MM.1S (cell line): ENCODE measurements at regions not wholly inside any gene's neighbourhood (a gene's known extent, or its start where the extent isn't known, plus 50 kb on each side); places are given as distances from the start of the nearest gene placed in this dataset.

ENCODE experiments used
- DNase-seq: peaks from one replicate; pipeline ENCODE4 v3.0.0-alpha.2; 2015
- H2AFZ ChIP-seq: fragments of 300-600 bp; sonication (generic); 2 replicates; pipeline ENCODE4 v1.6.0; 2016; ENCODE audit warnings: antibody characterized with exemption, low read length
- H3F3A ChIP-seq: fragments of 300-600 bp; sonication (generic); 2 replicates; pipeline ENCODE4 v1.6.1; 2016; ENCODE audit warnings: mild to moderate bottlenecking, antibody characterized with exemption, low read length, moderate library complexity, mixed read lengths; ENCODE audit not compliant: insufficient read depth
- H3K27ac ChIP-seq: fragments of 300-600 bp; sonication (generic); 2 replicates; pipeline ENCODE4 v1.5.1; 2016; ENCODE audit warnings: mild to moderate bottlenecking, low read length
- H3K27me3 ChIP-seq: fragments of 300-600 bp; sonication (generic); replicated peaks from 2 replicates; pipeline ENCODE4 v1.6.0; 2016; ENCODE audit warnings: low read length; ENCODE audit not compliant: insufficient read depth
- H3K36me3 ChIP-seq: fragments of 300-600 bp; sonication (generic); replicated peaks from 2 replicates; pipeline ENCODE4 v1.6.1; 2016; ENCODE audit warnings: mild to moderate bottlenecking, low read length, mixed read lengths; ENCODE audit not compliant: insufficient read depth
- H3K4me1 ChIP-seq: fragments of 300-600 bp; sonication (generic); 2 replicates; pipeline ENCODE4 v1.6.1; 2016; ENCODE audit warnings: low read length, mixed read lengths
- H3K4me2 ChIP-seq: fragments of 300-600 bp; sonication (generic); 2 replicates; pipeline ENCODE4 v1.6.0; 2016; ENCODE audit warnings: low read depth, low read length
- H3K4me3 ChIP-seq: fragments of 300-600 bp; sonication (generic); 2 replicates; pipeline ENCODE4 v1.5.1; 2016; ENCODE audit warnings: low read length, mixed read lengths
- H3K79me2 ChIP-seq: fragments of 300-600 bp; sonication (generic); 2 replicates; pipeline ENCODE4 v1.6.1; 2016; ENCODE audit warnings: mixed run types, low read length, mixed read lengths
- H3K9ac ChIP-seq: fragments of 300-600 bp; sonication (generic); 2 replicates; pipeline ENCODE4 v1.6.1; 2016; ENCODE audit warnings: low read length, mixed read lengths
- H3K9me2 ChIP-seq: fragments of 300-600 bp; sonication (generic); replicated peaks from 2 replicates; pipeline ENCODE4 v1.6.1; 2016; ENCODE audit warnings: mild to moderate bottlenecking, low read length, mixed read lengths; ENCODE audit not compliant: insufficient read depth
- H3K9me3 ChIP-seq: fragments of 300-600 bp; sonication (generic); replicated peaks from 2 replicates; pipeline ENCODE4 v1.6.1; 2016; ENCODE audit warnings: mild to moderate bottlenecking, low read length, mixed read lengths; ENCODE audit not compliant: insufficient read depth
- H4K20me1 ChIP-seq: fragments of 300-600 bp; sonication (generic); 2 replicates; pipeline ENCODE4 v1.6.1; 2016; ENCODE audit warnings: mild to moderate bottlenecking, low read length, moderate library complexity, mixed read lengths; ENCODE audit not compliant: insufficient read depth
- CTCF ChIP-seq: fragments of 300-600 bp; sonication (generic); IDR thresholded peaks from 2 replicates; pipeline ENCODE4 v1.5.1; 2016; ENCODE audit warnings: antibody characterized with exemption, low read length, mixed read lengths
- EZH2 ChIP-seq: fragments of 300-600 bp; sonication (generic); optimal IDR thresholded peaks from 2 replicates; pipeline ENCODE3; 2017; ENCODE audit warnings: low read depth, mild to moderate bottlenecking, antibody characterized with exemption, low read length, mixed read lengths
- EZH2phosphoT487 ChIP-seq: fragments of 300-600 bp; sonication (generic); IDR thresholded peaks from 2 replicates; pipeline ENCODE4 v1.6.1; 2018; ENCODE audit warnings: antibody characterized with exemption, low read length

GRCh38 chr2:56026828-56027227 is 103.2 kb upstream of the EFEMP1 start:
- DNase-seq, result no peak
- Histone ChIP-seq H3K4me1 (no peaks in the 10 kb centered on the region), H3K27me3 (no peaks in the 10 kb centered on the region)

GRCh38 chr2:56030062-56030461 is 106.5 kb upstream of the EFEMP1 start:
- no peaks in the 10 kb centered on the region for H3K36me3 ChIP-seq
- no peaks in the 10 kb centered on the region for H3K27me3 ChIP-seq
- DNase-seq, result no peak
- no peak overlapping the region for H3K9ac ChIP-seq
- no peak overlapping the region for H3K4me2 ChIP-seq
- TF ChIP-seq EZH2phosphoT487, result no peak
- no peak for TF ChIP-seq EZH2
- TF ChIP-seq CTCF, result no peak
- no peaks in the 10 kb centered on the region for H3K9me2 ChIP-seq
- no peak overlapping the region for H3K27ac ChIP-seq
- H3K9me3 ChIP-seq, result no peaks in the 10 kb centered on the region
- H3K79me2 ChIP-seq, result no peaks in the 10 kb centered on the region
- H3K4me1 ChIP-seq, result no peaks in the 10 kb centered on the region
- H4K20me1 ChIP-seq, result no peaks in the 10 kb centered on the region
- H3K4me3 ChIP-seq, result no peak overlapping the region
- no peak overlapping the region for H2AFZ ChIP-seq
- H3F3A ChIP-seq, result no peaks in the 10 kb centered on the region

More at GRCh38 chr2:56026828-56027227, 103.2 kb upstream of the EFEMP1 start:
- Histone ChIP-seq H3K79me2 (no peaks in the 10 kb centered on the region), H3K9me3 (no peaks in the 10 kb centered on the region), H3K9ac (no peak overlapping the region), H3F3A (no peaks in the 10 kb centered on the region), H2AFZ (no peak overlapping the region), H3K4me2 (no peak overlapping the region), H4K20me1 (no peaks in the 10 kb centered on the region), H3K4me3 (no peak overlapping the region), H3K9me2 (no peaks in the 10 kb centered on the region), H3K27ac (no peak overlapping the region), H3K36me3 (no peaks in the 10 kb centered on the region)
- TF ChIP-seq EZH2 (no peak), EZH2phosphoT487 (no peak), CTCF (no peak)

- no peak overlapping the region for H3K4me3 ChIP-seq
- DNase-seq, result no peak
- no peaks in the 10 kb centered on the region for H3K27me3 ChIP-seq
- no peaks in the 10 kb centered on the region for H3K36me3 ChIP-seq
- no peak for TF ChIP-seq CTCF
- TF ChIP-seq EZH2, result no peak
- no peak for TF ChIP-seq EZH2phosphoT487
- no peak overlapping the region for H3K9ac ChIP-seq
- no peak overlapping the region for H3K27ac ChIP-seq
- H3K4me1 ChIP-seq, result no peaks in the 10 kb centered on the region
- no peaks in the 10 kb centered on the region for H3K79me2 ChIP-seq
- H3K9me2 ChIP-seq, result no peaks in the 10 kb centered on the region
- no peak overlapping the region for H2AFZ ChIP-seq
- no peaks in the 10 kb centered on the region for H3K9me3 ChIP-seq
- no peak overlapping the region for H3K4me2 ChIP-seq
- no peaks in the 10 kb centered on the region for H3F3A ChIP-seq
- no peaks in the 10 kb centered on the region for H4K20me1 ChIP-seq
Observed at GRCh38 chr2:56030901-56031300, 107.3 kb upstream of the EFEMP1 start.
